SK-N-SH treated with all-trans-retinoic acid at 6 μM for 48 hours (cell line): ENCODE measurements at regions not wholly inside any gene's neighbourhood (a gene's known extent, or its start where the extent isn't known, plus 50 kb on each side); places are given as distances from the start of the nearest gene placed in this dataset.
A peak's percentile ranks its signal among the peaks of the same experiment; 100 is the strongest.

Source experiments
- ATAC-seq: fragments of 200-7000 bp; cut with Tn5 transposase; 3 replicates; pipeline ENCODE4 v1.9.1; 2020; ENCODE audit warnings: mild to moderate bottlenecking, moderate library complexity
- ARNTL ChIP-seq: fragments of 450-650 bp; formaldehyde crosslinking; IDR thresholded peaks from 2 replicates; pipeline ENCODE4 v1.5.0; 2020; ENCODE audit warnings: low read depth, mild to moderate bottlenecking, moderate library complexity, borderline replicate concordance
- BACH2 ChIP-seq: fragments of 250-450 bp; sonication (Bioruptor Pico); IDR thresholded peaks from 2 replicates; pipeline ENCODE4 v1.9.0; 2021; ENCODE audit warnings: mild to moderate bottlenecking, borderline replicate concordance
- CSDC2 ChIP-seq: fragments of 250-450 bp; sonication (Bioruptor Pico); IDR thresholded peaks from 2 replicates; pipeline ENCODE4 v1.5.0; 2020; ENCODE audit warnings: mild to moderate bottlenecking, moderate library complexity
- CSRNP3 ChIP-seq: fragments of 250-450 bp; sonication (Bioruptor Pico); IDR thresholded peaks from 2 replicates; pipeline ENCODE4 v1.5.1; 2021; ENCODE audit warnings: mild to moderate bottlenecking, moderate library complexity
- ESRRG ChIP-seq: fragments of 250-450 bp; sonication (Bioruptor Pico); IDR thresholded peaks from 2 replicates; pipeline ENCODE4 v1.6.1; 2021; ENCODE audit warnings: mild to moderate bottlenecking
- GLIS3 ChIP-seq: fragments of 250-450 bp; sonication (Bioruptor Pico); IDR thresholded peaks from 2 replicates; pipeline ENCODE4 v1.5.0; 2020; ENCODE audit warnings: mild to moderate bottlenecking, moderate library complexity
- ISL1 ChIP-seq: fragments of 250-450 bp; sonication (Bioruptor Pico); IDR thresholded peaks from 2 replicates; pipeline ENCODE4 v2.1.2; 2022; ENCODE audit warnings: mild to moderate bottlenecking, moderate library complexity
- OSR1 ChIP-seq: fragments of 250-450 bp; sonication (Bioruptor Pico); IDR thresholded peaks from 2 replicates; pipeline ENCODE4 v1.8.0; 2022; ENCODE audit warnings: moderate library complexity, mild to moderate bottlenecking, inconsistent platforms
- PATZ1 ChIP-seq: fragments of 250-450 bp; sonication (Bioruptor Pico); IDR thresholded peaks from 2 replicates; pipeline ENCODE4 v1.8.0; 2020; ENCODE audit warnings: mild to moderate bottlenecking, moderate library complexity, borderline replicate concordance
- POU6F1 ChIP-seq: fragments of 250-450 bp; sonication (Bioruptor Pico); IDR thresholded peaks from 2 replicates; pipeline ENCODE4 v1.8.0; 2021; ENCODE audit warnings: low read depth, mild to moderate bottlenecking, moderate library complexity, borderline replicate concordance
- PPARA ChIP-seq: fragments of 250-450 bp; sonication (Bioruptor Pico); IDR thresholded peaks from 2 replicates; pipeline ENCODE4 v1.5.0; 2020; ENCODE audit warnings: mild to moderate bottlenecking, borderline replicate concordance
- RARB ChIP-seq: fragments of 250-450 bp; sonication (Bioruptor Pico); IDR thresholded peaks from 2 replicates; pipeline ENCODE4 v1.8.0; 2021; ENCODE audit warnings: mild to moderate bottlenecking, moderate library complexity
- SNAI2 ChIP-seq: fragments of 250-450 bp; sonication (Bioruptor Pico); IDR thresholded peaks from 2 replicates; pipeline ENCODE4 v1.5.0; 2020; ENCODE audit warnings: mild to moderate bottlenecking, moderate library complexity
- TCF4 ChIP-seq: fragments of 250-450 bp; sonication (Bioruptor Pico); IDR thresholded peaks from 2 replicates; pipeline ENCODE4 v1.8.0; 2021; ENCODE audit warnings: mild to moderate bottlenecking, moderate library complexity, borderline replicate concordance
- TOX ChIP-seq: fragments of 250-450 bp; sonication (Bioruptor Pico); IDR thresholded peaks from 2 replicates; pipeline ENCODE4 v1.8.0; 2021; ENCODE audit warnings: mild to moderate bottlenecking, moderate library complexity, borderline replicate concordance
- TSHZ2 ChIP-seq: fragments of 250-450 bp; sonication (Bioruptor Pico); IDR thresholded peaks from 2 replicates; pipeline ENCODE4 v1.5.0; 2020; ENCODE audit warnings: mild to moderate bottlenecking, moderate library complexity
- ZC3H10 ChIP-seq: fragments of 250-450 bp; sonication (Bioruptor Pico); IDR thresholded peaks from 2 replicates; pipeline ENCODE4 v1.5.1; 2021; ENCODE audit warnings: mild to moderate bottlenecking, moderate library complexity
- ZFP3 ChIP-seq: fragments of 250-450 bp; sonication (Bioruptor Pico); IDR thresholded peaks from 2 replicates; pipeline ENCODE4 v1.5.0; 2020; ENCODE audit warnings: mild to moderate bottlenecking, moderate library complexity
- ZFP30 ChIP-seq: fragments of 450-650 bp; formaldehyde crosslinking; IDR thresholded peaks from 2 replicates; pipeline ENCODE4 v1.5.0; 2022; ENCODE audit warnings: mild to moderate bottlenecking, moderate library complexity
- ZNF565 ChIP-seq: fragments of 450-650 bp; formaldehyde crosslinking; conservative IDR thresholded peaks from 2 replicates; pipeline ENCODE4 v1.5.0; 2020; ENCODE audit warnings: low read depth, mild to moderate bottlenecking, moderate library complexity
- ZNF70 ChIP-seq: fragments of 450-650 bp; formaldehyde crosslinking; IDR thresholded peaks from 2 replicates; pipeline ENCODE4 v1.5.0; 2020; ENCODE audit warnings: mild to moderate bottlenecking, moderate library complexity
- ZNF8 ChIP-seq: fragments of 450-650 bp; formaldehyde crosslinking; IDR thresholded peaks from 2 replicates; pipeline ENCODE4 v1.5.0; 2020; ENCODE audit warnings: mild to moderate bottlenecking, moderate library complexity

GRCh38 chr9:115632391-115632790 lies 514.4 kb upstream of the TNC start:
- TF ChIP-seq GLIS3, result no peak
- no peak for TF ChIP-seq ZFP3
- TF ChIP-seq PPARA, result no peak
- no peak for TF ChIP-seq ZC3H10
- no peak for TF ChIP-seq OSR1 (CRISPR knock-in tag)
- TF ChIP-seq TCF4, result no peak
- TF ChIP-seq TOX, result no peak
- no peak for TF ChIP-seq ARNTL (CRISPR knock-in tag)
- TF ChIP-seq ESRRG, result no peak
- ATAC-seq, result no peak

- TF ChIP-seq GLIS3 (no peak), SNAI2 (CRISPR knock-in tag) (no peak), ZC3H10 (no peak), CSRNP3 (no peak), ZNF565 (CRISPR knock-in tag) (no peak), TSHZ2 (no peak), ARNTL (CRISPR knock-in tag) (no peak), POU6F1 (CRISPR knock-in tag) (no peak), CSDC2 (CRISPR knock-in tag) (no peak), ZNF70 (CRISPR knock-in tag) (no peak), ESRRG (no peak), RARB (CRISPR knock-in tag) (no peak), PATZ1 (CRISPR knock-in tag) (no peak), ISL1 (CRISPR knock-in tag) (no peak), BACH2 (CRISPR knock-in tag) (no peak), ZFP30 (CRISPR knock-in tag) (no peak), TCF4 (no peak), OSR1 (CRISPR knock-in tag) (no peak), ZFP3 (no peak)
- peak; percentile 19; the same call in 2 of the 3 replicates for ATAC-seq
Measured at GRCh38 chr9:115633104-115633503, 515.1 kb upstream of the TNC start.

- no peak for ATAC-seq
- TF ChIP-seq PPARA, result no peak
- TF ChIP-seq ESRRG, result no peak
- TF ChIP-seq GLIS3, result no peak
- no peak for TF ChIP-seq POU6F1 (CRISPR knock-in tag)
- TF ChIP-seq ZFP30 (CRISPR knock-in tag), result no peak
- no peak for TF ChIP-seq ISL1 (CRISPR knock-in tag)
- no peak for TF ChIP-seq ZNF70 (CRISPR knock-in tag)
- no peak for TF ChIP-seq TSHZ2
- no peak for TF ChIP-seq CSRNP3
- TF ChIP-seq OSR1 (CRISPR knock-in tag), result no peak
- TF ChIP-seq ZNF8 (CRISPR knock-in tag), result no peak
- TF ChIP-seq TOX, result no peak
Measured at GRCh38 chr9:115635680-115636383, 517.8 kb upstream of the PAPPA start.
